GM12878 (cell line): ENCODE measurements at regions not wholly inside any gene's neighbourhood (a gene's known extent, or its start where the extent isn't known, plus 50 kb on each side); places are given as distances from the start of the nearest gene placed in this dataset.

ENCODE experiments used
- ATF2 ChIP-seq: IDR thresholded peaks from 2 replicates; pipeline ENCODE4 v1.6.1; 2012; ENCODE audit warnings: low read length, inconsistent platforms
- ATF7 ChIP-seq: fragments of 450-650 bp; IDR thresholded peaks from 2 replicates; pipeline ENCODE4 v1.6.1; 2016; ENCODE audit warnings: low read depth, mild to moderate bottlenecking
- BACH1 ChIP-seq: fragments of 450-650 bp; IDR thresholded peaks from 2 replicates; pipeline ENCODE4 v1.6.1; 2017; ENCODE audit warnings: mild to moderate bottlenecking, borderline replicate concordance
- E2F4 ChIP-seq: IDR thresholded peaks from 2 replicates; pipeline ENCODE4 v1.6.1; 2012; ENCODE audit warnings: low read depth, low read length, improper control_type of control experiment
- ETV6 ChIP-seq, 2 experiments: fragments of 450-650 bp in 1 of 2; IDR thresholded peaks in 1 of 2; conservative IDR thresholded peaks in 1 of 2; 2 replicates each; pipeline ENCODE4 v1.6.1; 2014; ENCODE audit warnings: antibody characterized with exemption in 1 of 2, borderline replicate concordance in 1 of 2, low read depth in 1 of 2, mild to moderate bottlenecking in 1 of 2, moderate library complexity in 1 of 2
- FOXM1 ChIP-seq: IDR thresholded peaks from 2 replicates; pipeline ENCODE4 v1.6.1; 2012; ENCODE audit warnings: low read depth, mild to moderate bottlenecking, inconsistent platforms, low read length, moderate library complexity
- MXI1 ChIP-seq: fragments of 150-350 bp; IDR thresholded peaks from 2 replicates; pipeline ENCODE4 v1.6.1; 2011; ENCODE audit warnings: low read depth, mild to moderate bottlenecking, inconsistent platforms, low read length, improper control_type of control experiment
- NR2F1 ChIP-seq: fragments of 450-650 bp; conservative IDR thresholded peaks from 2 replicates; pipeline ENCODE4 v1.6.1; 2017; ENCODE audit warnings: mild to moderate bottlenecking
- PAX5 ChIP-seq: IDR thresholded peaks from 2 replicates; pipeline ENCODE4 v1.6.1; 2011; ENCODE audit warnings: low read depth, low read length, borderline replicate concordance
- PKNOX1 ChIP-seq: fragments of 450-650 bp; IDR thresholded peaks from 2 replicates; pipeline ENCODE4 v1.6.1; 2016; ENCODE audit warnings: mild to moderate bottlenecking
- POLR2A ChIP-seq: IDR thresholded peaks from 2 replicates; pipeline ENCODE4 v1.6.1; 2011; ENCODE audit warnings: low read depth, mild to moderate bottlenecking, low read length
- POLR2AphosphoS2 ChIP-seq: IDR thresholded peaks from 2 replicates; pipeline ENCODE4 v1.6.1; 2011; ENCODE audit warnings: low read depth, mild to moderate bottlenecking, low read length, improper control_type of control experiment, moderate library complexity
- POU2F2 ChIP-seq: IDR thresholded peaks from 3 replicates; pipeline ENCODE4 v1.6.1; 2011; ENCODE audit warnings: low read depth, mild to moderate bottlenecking, low read length, borderline replicate concordance
- RB1 ChIP-seq: fragments of 450-650 bp; formaldehyde crosslinking; IDR thresholded peaks from 2 replicates; pipeline ENCODE4 v1.6.1; 2017; ENCODE audit warnings: mild to moderate bottlenecking, borderline replicate concordance
- RCOR1 ChIP-seq: conservative IDR thresholded peaks from 2 replicates; pipeline ENCODE4 v1.6.1; 2012; ENCODE audit warnings: low read depth, low read length, improper control_type of control experiment
- REST ChIP-seq: IDR thresholded peaks from 2 replicates; pipeline ENCODE4 v1.6.1; 2012; ENCODE audit warnings: mild to moderate bottlenecking, low read depth, low read length
- RUNX3 ChIP-seq: IDR thresholded peaks from 2 replicates; pipeline ENCODE4 v1.6.1; 2012; ENCODE audit warnings: low read length, inconsistent platforms
- SIN3A ChIP-seq: IDR thresholded peaks from 2 replicates; pipeline ENCODE4 v1.6.1; 2012; ENCODE audit warnings: low read depth, low read length, improper control_type of control experiment
- SRF ChIP-seq, 2 experiments: IDR thresholded peaks; 2 replicates each; pipeline ENCODE4 v1.6.1; 2011; ENCODE audit warnings: low read depth in 2 of 2, low read length in 2 of 2, mild to moderate bottlenecking in 1 of 2, moderate library complexity in 1 of 2
- SUZ12 ChIP-seq: fragments of 200-600 bp; sonication (generic); IDR thresholded peaks from one replicate; pipeline ENCODE4 v1.6.1; 2018; ENCODE audit warnings: antibody characterized with exemption, mild to moderate bottlenecking; ENCODE audit not compliant: unreplicated experiment
- TCF3 ChIP-seq: IDR thresholded peaks from 2 replicates; pipeline ENCODE4 v1.6.1; 2012; ENCODE audit warnings: low read depth, mild to moderate bottlenecking, low read length, borderline replicate concordance; ENCODE audit not compliant: insufficient read depth
- ZBED1 ChIP-seq: IDR thresholded peaks from 2 replicates; pipeline ENCODE4 v1.6.1; 2016; ENCODE audit warnings: borderline replicate concordance
- ZNF24 ChIP-seq: fragments of 450-650 bp; IDR thresholded peaks from 2 replicates; pipeline ENCODE4 v1.6.1; 2017; ENCODE audit warnings: antibody characterized with exemption, mild to moderate bottlenecking
- ZNF274 ChIP-seq: IDR thresholded peaks from one replicate; pipeline ENCODE4 v1.8.0; 2011; ENCODE audit not compliant: insufficient read length, insufficient read depth

GRCh38 chr2:64727013-64727767, 73.5 kb upstream of the SERTAD2 start (continued):
- TF ChIP-seq MXI1, result no peak; the same call in 1 of the 2 replicates
- TF ChIP-seq NR2F1, result 0 out of 2 replicates have a peak, but pooled peaks have one; percentile 48
- 0 out of 2 replicates have a peak, but pooled peaks have one; percentile 1 for TF ChIP-seq REST
- peak; percentile 79 for TF ChIP-seq RUNX3
- TF ChIP-seq ETV6 (conservative IDR thresholded peaks at IDR 0.05 in 1 of 2, IDR thresholded peaks at IDR 0.05 in 1 of 2; ENCODE audit: borderline replicate concordance in 1 of 2, low read depth in 1 of 2), result peak in 1 of 2 experiments; percentile 71; a peak in 1 of 4 replicates
- peak; percentile 95 for TF ChIP-seq ATF2
- TF ChIP-seq PKNOX1, result peak; percentile 48; the same call in 1 of the 2 replicates
- TF ChIP-seq RCOR1, result peak; percentile 93; the same call in 1 of the 2 replicates
- peak; percentile 95 for TF ChIP-seq FOXM1
- TF ChIP-seq ZNF24, result peak; percentile 86
- TF ChIP-seq POLR2A, result no peak
- peak; percentile 99 for TF ChIP-seq BACH1
- TF ChIP-seq SRF (IDR thresholded peaks at IDR 0.05; ENCODE audit: low read depth in 2 of 2, low read length in 2 of 2), result 0 out of 4 replicates have a peak, but pooled peaks of 1 of the 2 experiments have one; percentile 42
- TF ChIP-seq E2F4, result no peak
- TF ChIP-seq POU2F2, result peak; percentile 88; the same call in 1 of the 3 replicates
- no peak for TF ChIP-seq ZNF274
- peak; percentile 85 for TF ChIP-seq ZBED1
- no peak for TF ChIP-seq POLR2AphosphoS2
- peak; percentile 71 for TF ChIP-seq ATF7
- TF ChIP-seq RB1, result peak; percentile 58; the same call in 1 of the 2 replicates
- TF ChIP-seq PAX5, result peak; percentile 72
- no peak for TF ChIP-seq SUZ12
- 0 out of 2 replicates have a peak, but pooled peaks have one; percentile 31 for TF ChIP-seq TCF3
- peak; percentile 8; the same call in 1 of the 2 replicates for TF ChIP-seq SIN3A
